GM23338 (cell line): ENCODE measurements at regions not wholly inside any gene's neighbourhood (a gene's known extent, or its start where the extent isn't known, plus 50 kb on each side); places are given as distances from the start of the nearest gene placed in this dataset.

Experiments used
- CREB1 ChIP-seq: fragments of 250-450 bp; sonication (Bioruptor Pico); IDR thresholded peaks from 2 replicates; pipeline ENCODE4 v1.5.0; 2020; ENCODE audit warnings: low read depth, mild to moderate bottlenecking, moderate library complexity
- EZH2 ChIP-seq: fragments of 200-600 bp; sonication (generic); IDR thresholded peaks from one replicate; pipeline ENCODE4 v1.8.0; 2017; ENCODE audit warnings: antibody characterized with exemption, mild to moderate bottlenecking, low read depth; ENCODE audit not compliant: unreplicated experiment
- EZH2phosphoT487 ChIP-seq: fragments of 200-600 bp; sonication (generic); IDR thresholded peaks from one replicate; pipeline ENCODE4 v1.8.1; 2018; ENCODE audit warnings: antibody characterized with exemption; ENCODE audit not compliant: unreplicated experiment
- POLR2AphosphoS5 ChIP-seq: IDR thresholded peaks from 2 replicates; pipeline ENCODE4 v1.6.1; 2016; ENCODE audit warnings: antibody characterized with exemption, low read depth
- STAT1 ChIP-seq: IDR thresholded peaks from one replicate; pipeline ENCODE4 v1.6.1; 2016; ENCODE audit warnings: antibody characterized with exemption; ENCODE audit not compliant: unreplicated experiment
- TF ChIP-seq, protein P1 (sequence below), 2 experiments: fragments of 200-600 bp in 1 of 2; sonication (generic) in 1 of 2; conservative IDR thresholded peaks; 2 replicates each; pipeline versions ENCODE4 v1.5.1 to v1.6.1; 2016 to 2017; ENCODE audit warnings: antibody characterized with exemption in 2 of 2, low read depth in 2 of 2, mild to moderate bottlenecking in 2 of 2, moderate library complexity in 1 of 2
- TF ChIP-seq, protein P2 (sequence below): IDR thresholded peaks from one replicate; pipeline ENCODE4 v1.6.1; 2018; ENCODE audit warnings: antibody characterized with exemption; ENCODE audit not compliant: unreplicated experiment

DNA sequence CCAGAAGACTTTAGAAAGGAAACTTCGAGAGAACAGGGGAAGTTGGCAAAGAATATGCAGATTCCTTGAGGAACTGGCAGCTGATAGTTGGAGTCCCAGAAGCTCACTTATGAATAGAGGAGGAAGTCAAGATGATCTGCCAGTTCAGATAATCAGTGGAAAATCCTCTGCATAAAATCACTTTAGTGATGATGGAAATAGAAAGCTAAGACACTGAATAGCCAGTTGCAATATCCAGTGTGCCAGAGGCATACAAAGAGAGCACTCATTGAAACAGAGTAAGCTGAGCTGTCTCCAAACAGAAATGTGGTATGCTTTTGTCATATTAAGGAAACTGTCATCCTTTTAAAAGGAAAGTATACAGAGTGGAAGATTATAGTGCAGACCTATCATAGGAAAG lies 1207.6 kb downstream of the OTOL1 start:
- TF ChIP-seq, protein P1, sequence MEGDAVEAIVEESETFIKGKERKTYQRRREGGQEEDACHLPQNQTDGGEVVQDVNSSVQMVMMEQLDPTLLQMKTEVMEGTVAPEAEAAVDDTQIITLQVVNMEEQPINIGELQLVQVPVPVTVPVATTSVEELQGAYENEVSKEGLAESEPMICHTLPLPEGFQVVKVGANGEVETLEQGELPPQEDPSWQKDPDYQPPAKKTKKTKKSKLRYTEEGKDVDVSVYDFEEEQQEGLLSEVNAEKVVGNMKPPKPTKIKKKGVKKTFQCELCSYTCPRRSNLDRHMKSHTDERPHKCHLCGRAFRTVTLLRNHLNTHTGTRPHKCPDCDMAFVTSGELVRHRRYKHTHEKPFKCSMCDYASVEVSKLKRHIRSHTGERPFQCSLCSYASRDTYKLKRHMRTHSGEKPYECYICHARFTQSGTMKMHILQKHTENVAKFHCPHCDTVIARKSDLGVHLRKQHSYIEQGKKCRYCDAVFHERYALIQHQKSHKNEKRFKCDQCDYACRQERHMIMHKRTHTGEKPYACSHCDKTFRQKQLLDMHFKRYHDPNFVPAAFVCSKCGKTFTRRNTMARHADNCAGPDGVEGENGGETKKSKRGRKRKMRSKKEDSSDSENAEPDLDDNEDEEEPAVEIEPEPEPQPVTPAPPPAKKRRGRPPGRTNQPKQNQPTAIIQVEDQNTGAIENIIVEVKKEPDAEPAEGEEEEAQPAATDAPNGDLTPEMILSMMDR (conservative IDR thresholded peaks at IDR 0.05; ENCODE audit: low read depth in 2 of 2), result no peak
- TF ChIP-seq EZH2 (no peak), STAT1 (no peak), CREB1 (CRISPR knock-in tag) (no peak), EZH2phosphoT487 (no peak), POLR2AphosphoS5 (no peak)
- TF ChIP-seq, protein P2, sequence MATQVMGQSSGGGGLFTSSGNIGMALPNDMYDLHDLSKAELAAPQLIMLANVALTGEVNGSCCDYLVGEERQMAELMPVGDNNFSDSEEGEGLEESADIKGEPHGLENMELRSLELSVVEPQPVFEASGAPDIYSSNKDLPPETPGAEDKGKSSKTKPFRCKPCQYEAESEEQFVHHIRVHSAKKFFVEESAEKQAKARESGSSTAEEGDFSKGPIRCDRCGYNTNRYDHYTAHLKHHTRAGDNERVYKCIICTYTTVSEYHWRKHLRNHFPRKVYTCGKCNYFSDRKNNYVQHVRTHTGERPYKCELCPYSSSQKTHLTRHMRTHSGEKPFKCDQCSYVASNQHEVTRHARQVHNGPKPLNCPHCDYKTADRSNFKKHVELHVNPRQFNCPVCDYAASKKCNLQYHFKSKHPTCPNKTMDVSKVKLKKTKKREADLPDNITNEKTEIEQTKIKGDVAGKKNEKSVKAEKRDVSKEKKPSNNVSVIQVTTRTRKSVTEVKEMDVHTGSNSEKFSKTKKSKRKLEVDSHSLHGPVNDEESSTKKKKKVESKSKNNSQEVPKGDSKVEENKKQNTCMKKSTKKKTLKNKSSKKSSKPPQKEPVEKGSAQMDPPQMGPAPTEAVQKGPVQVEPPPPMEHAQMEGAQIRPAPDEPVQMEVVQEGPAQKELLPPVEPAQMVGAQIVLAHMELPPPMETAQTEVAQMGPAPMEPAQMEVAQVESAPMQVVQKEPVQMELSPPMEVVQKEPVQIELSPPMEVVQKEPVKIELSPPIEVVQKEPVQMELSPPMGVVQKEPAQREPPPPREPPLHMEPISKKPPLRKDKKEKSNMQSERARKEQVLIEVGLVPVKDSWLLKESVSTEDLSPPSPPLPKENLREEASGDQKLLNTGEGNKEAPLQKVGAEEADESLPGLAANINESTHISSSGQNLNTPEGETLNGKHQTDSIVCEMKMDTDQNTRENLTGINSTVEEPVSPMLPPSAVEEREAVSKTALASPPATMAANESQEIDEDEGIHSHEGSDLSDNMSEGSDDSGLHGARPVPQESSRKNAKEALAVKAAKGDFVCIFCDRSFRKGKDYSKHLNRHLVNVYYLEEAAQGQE, result no peak
